NCI-H187 (cell line): ENCODE measurements at regions not wholly inside any gene's neighbourhood (a gene's known extent, or its start where the extent isn't known, plus 50 kb on each side); places are given as distances from the start of the nearest gene placed in this dataset.

ENCODE experiments used
- DNase-seq, 2 experiments: peaks; one replicate each; lab custom pipeline; 2025; lab: John Stamatoyannopoulos, UW

GRCh38 chr4:130183096-130183495, 1087.1 kb downstream of the C4orf33 start:
- no peak for DNase-seq

- no peak for DNase-seq
Measured at GRCh38 chr4:130183766-130184165, 1087.8 kb downstream of the C4orf33 start.

GRCh38 chr4:130185123-130185522, 1089.2 kb downstream of the C4orf33 start:
- DNase-seq: no peak

- no peak for DNase-seq
Measured at GRCh38 chr4:130186931-130187330, 1091.0 kb downstream of the C4orf33 start.

- no peak for DNase-seq
Measured at GRCh38 chr4:130187587-130187986, 1091.6 kb downstream of the C4orf33 start.

- DNase-seq: no peak
Measured at GRCh38 chr4:130192787-130193186, 1096.8 kb downstream of the C4orf33 start.

- DNase-seq: no peak
Measured at GRCh38 chr4:130197946-130198345, 1102.0 kb downstream of the C4orf33 start.

- no peak for DNase-seq
Measured at GRCh38 chr4:130203571-130203970, 1107.6 kb downstream of the C4orf33 start.

- no peak for DNase-seq
Measured at GRCh38 chr4:130210864-130211263, 1114.9 kb downstream of the C4orf33 start.

- DNase-seq: no peak
Measured at GRCh38 chr4:130214268-130214667, 1118.3 kb downstream of the C4orf33 start.

- no peak for DNase-seq
Measured at GRCh38 chr4:130233377-130234047, 1137.6 kb downstream of the C4orf33 start.

GRCh38 chr4:130238121-130238520, 1142.2 kb downstream of the C4orf33 start:
- no peak for DNase-seq

- DNase-seq: no peak
Measured at GRCh38 chr4:130249002-130249401, 1153.0 kb downstream of the C4orf33 start.

- no peak for DNase-seq
Measured at GRCh38 chr4:130257271-130257670, 1161.3 kb downstream of the C4orf33 start.

GRCh38 chr4:130266814-130267213, 1170.9 kb downstream of the C4orf33 start:
- DNase-seq: no peak

- DNase-seq: no peak
Measured at GRCh38 chr4:130288576-130288975, 1192.6 kb downstream of the C4orf33 start.

- DNase-seq: no peak
Measured at GRCh38 chr4:130293692-130294091, 1197.7 kb downstream of the C4orf33 start.

- no peak for DNase-seq
Measured at GRCh38 chr4:130296448-130296847, 1200.5 kb downstream of the C4orf33 start.

GRCh38 chr4:130306566-130306965, 1210.6 kb downstream of the C4orf33 start:
- no peak for DNase-seq

GRCh38 chr4:130309221-130309620, 1213.3 kb downstream of the C4orf33 start:
- DNase-seq: no peak

- no peak for DNase-seq
Measured at GRCh38 chr4:130322439-130322838, 1226.5 kb downstream of the C4orf33 start.

GRCh38 chr4:130329036-130329435, 1233.1 kb downstream of the C4orf33 start:
- no peak for DNase-seq

GRCh38 chr4:130333241-130333759, 1237.3 kb downstream of the C4orf33 start:
- DNase-seq: no peak
